Suprapubic skin (tissue), 4 donors: ENCODE measurements at regions not wholly inside any gene's neighbourhood (a gene's known extent, or its start where the extent isn't known, plus 50 kb on each side); places are given as distances from the start of the nearest gene placed in this dataset.

Experiments used
- DNase-seq, 2 donors: peaks; one replicate each; pipeline ENCODE4 v3.0.0-alpha.2; 2019; ENCODE audit warnings: low spot score in 2 of 2
- H3K27ac ChIP-seq: fragments of 200-600 bp; sonication (generic); one replicate; pipeline ENCODE4 v1.5.1; 2019
- H3K27me3 ChIP-seq: fragments of 200-600 bp; sonication (generic); one replicate; pipeline ENCODE4 v1.5.1; 2019
- H3K36me3 ChIP-seq: fragments of 200-600 bp; sonication (generic); one replicate; pipeline ENCODE4 v1.5.1; 2019
- H3K4me1 ChIP-seq: fragments of 200-600 bp; sonication (generic); one replicate; pipeline ENCODE4 v1.5.1; 2019
- H3K4me3 ChIP-seq: fragments of 200-600 bp; sonication (generic); one replicate; pipeline ENCODE4 v1.5.1; 2019; ENCODE audit warnings: mild to moderate bottlenecking
- H3K9me3 ChIP-seq: fragments of 200-600 bp; sonication (generic); one replicate; pipeline ENCODE4 v1.5.1; 2019
- EP300 ChIP-seq: sonication (generic); formaldehyde crosslinking; IDR thresholded peaks from one replicate; pipeline ENCODE4 v1.6.1; 2017; ENCODE audit warnings: antibody characterized with exemption
- POLR2A ChIP-seq, 2 donors: fragments of 450-650 bp; IDR thresholded peaks; one replicate each; pipeline ENCODE4 v1.6.1; 2017; ENCODE audit warnings: antibody characterized with exemption in 2 of 2, mild to moderate bottlenecking in 2 of 2, moderate library complexity in 2 of 2
- POLR2AphosphoS5 ChIP-seq, 3 donors: sonication (generic); formaldehyde crosslinking; IDR thresholded peaks; one replicate each; pipeline ENCODE4 v1.6.1; 2017; ENCODE audit warnings: antibody characterized with exemption in 3 of 3
- WGBS: methylation state at CpG from one replicate; pipeline ENCODE4 v1.1.5; 2018; 5-methylcytosine and 5-hydroxymethylcytosine counted together
- TF ChIP-seq, protein P1 (sequence below), 2 donors: fragments of 200-600 bp in 1 of 2; fragments of 450-650 bp in 1 of 2; sonication (generic) in 1 of 2; IDR thresholded peaks; one replicate each; pipeline ENCODE4 v1.5.1; 2016 to 2019; ENCODE audit warnings: antibody characterized with exemption in 2 of 2, mild to moderate bottlenecking in 1 of 2, moderate library complexity in 1 of 2

DNA sequence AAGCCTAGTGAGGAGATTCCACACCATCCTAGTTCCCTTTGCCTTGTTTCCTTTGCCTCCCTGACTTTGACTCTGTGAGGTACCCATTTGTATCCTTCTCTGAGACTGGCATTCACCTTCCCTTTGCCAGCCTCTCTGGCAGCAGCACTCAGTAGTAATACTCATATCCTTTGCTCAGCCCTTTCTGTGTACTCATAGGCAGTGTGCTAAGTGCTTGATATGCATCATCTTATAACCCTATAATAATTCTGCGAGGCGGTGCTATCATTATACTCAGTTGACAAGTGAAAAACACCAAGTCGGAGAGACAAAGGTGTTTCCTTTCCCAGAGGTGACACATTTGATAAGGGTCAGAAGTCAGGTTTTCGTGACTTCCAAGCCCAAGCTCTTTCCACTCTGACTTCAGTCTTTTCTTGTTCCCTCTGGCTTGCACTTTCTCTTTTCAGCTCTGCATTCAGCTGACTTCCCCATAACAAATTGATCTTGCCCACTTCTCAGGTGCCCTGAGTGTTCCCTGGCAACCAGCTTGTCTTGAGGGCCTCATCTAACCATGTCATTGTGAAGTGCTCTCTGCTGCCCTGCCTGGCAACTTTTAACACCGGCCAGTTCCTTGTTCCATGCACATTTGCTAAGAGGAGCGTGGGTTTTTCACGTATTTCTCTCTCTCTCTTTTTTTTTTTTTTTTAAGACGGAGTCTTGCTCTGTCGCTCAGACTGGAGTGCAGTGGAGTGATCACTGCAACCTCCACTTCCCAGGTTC is 94.5 kb upstream of the UPP2 start:
- H3K36me3 ChIP-seq: no peaks in the 10 kb centered on the region
- no peak for TF ChIP-seq POLR2A (IDR thresholded peaks at IDR 0.05)
- TF ChIP-seq, protein P1, sequence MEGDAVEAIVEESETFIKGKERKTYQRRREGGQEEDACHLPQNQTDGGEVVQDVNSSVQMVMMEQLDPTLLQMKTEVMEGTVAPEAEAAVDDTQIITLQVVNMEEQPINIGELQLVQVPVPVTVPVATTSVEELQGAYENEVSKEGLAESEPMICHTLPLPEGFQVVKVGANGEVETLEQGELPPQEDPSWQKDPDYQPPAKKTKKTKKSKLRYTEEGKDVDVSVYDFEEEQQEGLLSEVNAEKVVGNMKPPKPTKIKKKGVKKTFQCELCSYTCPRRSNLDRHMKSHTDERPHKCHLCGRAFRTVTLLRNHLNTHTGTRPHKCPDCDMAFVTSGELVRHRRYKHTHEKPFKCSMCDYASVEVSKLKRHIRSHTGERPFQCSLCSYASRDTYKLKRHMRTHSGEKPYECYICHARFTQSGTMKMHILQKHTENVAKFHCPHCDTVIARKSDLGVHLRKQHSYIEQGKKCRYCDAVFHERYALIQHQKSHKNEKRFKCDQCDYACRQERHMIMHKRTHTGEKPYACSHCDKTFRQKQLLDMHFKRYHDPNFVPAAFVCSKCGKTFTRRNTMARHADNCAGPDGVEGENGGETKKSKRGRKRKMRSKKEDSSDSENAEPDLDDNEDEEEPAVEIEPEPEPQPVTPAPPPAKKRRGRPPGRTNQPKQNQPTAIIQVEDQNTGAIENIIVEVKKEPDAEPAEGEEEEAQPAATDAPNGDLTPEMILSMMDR (IDR thresholded peaks at IDR 0.05): no peak
- no peak for TF ChIP-seq POLR2AphosphoS5 (IDR thresholded peaks at IDR 0.05)
- TF ChIP-seq EP300: no peak
- H3K4me3 ChIP-seq: no peak overlapping the region
- no peak overlapping the region for H3K27ac ChIP-seq
- no peaks in the 10 kb centered on the region for H3K9me3 ChIP-seq
- peaks cover 4% of the 10 kb centered on the region for H3K4me1 ChIP-seq
- 94% methylated on average over 9 of the region's 9 CpGs for WGBS
- no peak for DNase-seq
- H3K27me3 ChIP-seq: no peaks in the 10 kb centered on the region

- TF ChIP-seq POLR2A (IDR thresholded peaks at IDR 0.05): no peak
- no peak for TF ChIP-seq EP300
- no peak for TF ChIP-seq POLR2AphosphoS5 (IDR thresholded peaks at IDR 0.05)
- TF ChIP-seq, protein P1 (IDR thresholded peaks at IDR 0.05): no peak
- Histone ChIP-seq H3K4me3 (no peak overlapping the region), H3K27ac (no peak overlapping the region), H3K36me3 (no peaks in the 10 kb centered on the region), H3K4me1 (peaks cover 4% of the 10 kb centered on the region), H3K27me3 (no peaks in the 10 kb centered on the region), H3K9me3 (no peaks in the 10 kb centered on the region)
- 27% methylated on average over 8 of the region's 8 CpGs for WGBS
- DNase-seq: no peak
Measured at GRCh38 chr2:158004126-158004764, 97.4 kb upstream of the UPP2 start.

GRCh38 chr2:158002079-158002478 is 99.6 kb upstream of the UPP2 start:
- H3K27ac ChIP-seq: no peak overlapping the region
- H3K36me3 ChIP-seq: no peaks in the 10 kb centered on the region
- no peaks in the 10 kb centered on the region for H3K27me3 ChIP-seq
- TF ChIP-seq EP300 (no peak), POLR2A (IDR thresholded peaks at IDR 0.05) (no peak), POLR2AphosphoS5 (IDR thresholded peaks at IDR 0.05) (no peak)
- TF ChIP-seq, protein P1 (IDR thresholded peaks at IDR 0.05): no peak
- DNase-seq: no peak
- no peak overlapping the region for H3K4me3 ChIP-seq
- WGBS: 86% methylated on average over 4 of the region's 4 CpGs
- H3K4me1 ChIP-seq: peaks cover 4% of the 10 kb centered on the region
- no peaks in the 10 kb centered on the region for H3K9me3 ChIP-seq

GRCh38 chr2:157996799-157997198 is 104.9 kb upstream of the UPP2 start:
- TF ChIP-seq, protein P1 (IDR thresholded peaks at IDR 0.05): no peak
- TF ChIP-seq POLR2A (IDR thresholded peaks at IDR 0.05) (no peak), POLR2AphosphoS5 (IDR thresholded peaks at IDR 0.05) (no peak), EP300 (no peak)
- WGBS: 46% methylated on average over 1 of the region's 1 CpG
- H3K27me3 ChIP-seq: no peaks in the 10 kb centered on the region

GRCh38 chr2:157995117-157995516 is 106.6 kb upstream of the UPP2 start:
- peaks cover 5% of the 10 kb centered on the region for H3K4me1 ChIP-seq
- WGBS: 46% methylated on average over 1 of the region's 1 CpG
- no peaks in the 10 kb centered on the region for H3K36me3 ChIP-seq
- H3K4me3 ChIP-seq: no peak overlapping the region
- H3K27me3 ChIP-seq: no peaks in the 10 kb centered on the region
- no peak for TF ChIP-seq EP300
- no peak for TF ChIP-seq POLR2A (IDR thresholded peaks at IDR 0.05)
- no peak for TF ChIP-seq POLR2AphosphoS5 (IDR thresholded peaks at IDR 0.05)
- TF ChIP-seq, protein P1 (IDR thresholded peaks at IDR 0.05): no peak
- no peaks in the 10 kb centered on the region for H3K9me3 ChIP-seq
- H3K27ac ChIP-seq: no peak overlapping the region
- no peak for DNase-seq

More at GRCh38 chr2:157996799-157997198, 104.9 kb upstream of the UPP2 start:
- Histone ChIP-seq H3K4me3 (no peak overlapping the region), H3K4me1 (peaks cover 5% of the 10 kb centered on the region), H3K9me3 (no peaks in the 10 kb centered on the region), H3K27ac (no peak overlapping the region), H3K36me3 (no peaks in the 10 kb centered on the region)
- no peak for DNase-seq
